H9 (cell line): ENCODE measurements at regions not wholly inside any gene's neighbourhood (a gene's known extent, or its start where the extent isn't known, plus 50 kb on each side); places are given as distances from the start of the nearest gene placed in this dataset.
"Not testable (repeated sequence)": the region's sequence is repeated elsewhere in the genome, so short reads cannot be mapped to it uniquely, and the experiment has no call there.

Experiments
- DNase-seq: peaks from one replicate; pipeline ENCODE4 v3.0.0-alpha.2; 2017
- H2AFZ ChIP-seq: one replicate; pipeline ENCODE4 v1.6.1; 2013; ENCODE audit warnings: mild to moderate bottlenecking, low read length, control low read depth, moderate library complexity
- H2AK5ac ChIP-seq: 2 replicates; pipeline ENCODE4 v1.6.1; 2013; ENCODE audit warnings: low read length, control low read depth, mixed read lengths; ENCODE audit not compliant: insufficient read length
- H2BK120ac ChIP-seq: one replicate; pipeline ENCODE4 v1.6.1; 2013; ENCODE audit warnings: low read depth, mild to moderate bottlenecking, low read length, control low read depth, inconsistent platforms; ENCODE audit not compliant: poor library complexity, severe bottlenecking
- H2BK12ac ChIP-seq: 2 replicates; pipeline ENCODE4 v1.6.1; 2013; ENCODE audit warnings: low read length, control low read depth, mixed read lengths, low read depth; ENCODE audit not compliant: insufficient read length
- H2BK15ac ChIP-seq: 2 replicates; pipeline ENCODE4 v1.6.1; 2013; ENCODE audit warnings: low read depth, low read length, control low read depth
- H2BK20ac ChIP-seq: one replicate; pipeline ENCODE4 v1.6.1; 2013; ENCODE audit warnings: low read depth, mild to moderate bottlenecking, low read length, control low read depth, inconsistent platforms; ENCODE audit not compliant: poor library complexity, severe bottlenecking
- H2BK5ac ChIP-seq: 2 replicates; pipeline ENCODE4 v1.6.1; 2013; ENCODE audit warnings: low read length, control low read depth, mixed read lengths; ENCODE audit not compliant: insufficient read length
- H3K14ac ChIP-seq: 2 replicates; pipeline ENCODE4 v1.6.1; 2013; ENCODE audit warnings: low read length, control low read depth; ENCODE audit not compliant: insufficient read depth
- H3K18ac ChIP-seq: 2 replicates; pipeline ENCODE4 v1.6.1; 2013; ENCODE audit warnings: low read depth, mild to moderate bottlenecking, mixed read lengths, low read length, control low read depth; ENCODE audit not compliant: insufficient read length
- H3K23ac ChIP-seq: 2 replicates; pipeline ENCODE4 v1.6.1; 2013; ENCODE audit warnings: low read length, control low read depth, mixed read lengths, low read depth; ENCODE audit not compliant: insufficient read length
- H3K23me2 ChIP-seq: 2 replicates; pipeline ENCODE4 v1.6.1; 2013; ENCODE audit warnings: low read depth, mild to moderate bottlenecking, mixed read lengths, low read length, control low read depth; ENCODE audit not compliant: insufficient read length, poor library complexity, severe bottlenecking
- H3K27ac ChIP-seq: 2 replicates; pipeline ENCODE4 v1.5.1; 2013; ENCODE audit warnings: low read length, control low read depth, mixed read lengths, low read depth; ENCODE audit not compliant: insufficient read length
- H3K27me3 ChIP-seq: 2 replicates; pipeline ENCODE4 v1.6.1; 2013; ENCODE audit warnings: low read length, control low read depth, inconsistent platforms; ENCODE audit not compliant: insufficient read depth
- H3K4ac ChIP-seq: 2 replicates; pipeline ENCODE4 v1.6.1; 2013; ENCODE audit warnings: low read depth, mild to moderate bottlenecking, control low read depth, inconsistent platforms, low read length, moderate library complexity
- H3K4me1 ChIP-seq: 2 replicates; pipeline ENCODE4 v1.6.1; 2013; ENCODE audit warnings: low read length, control low read depth, inconsistent platforms; ENCODE audit not compliant: insufficient read depth
- H3K4me2 ChIP-seq: 2 replicates; pipeline ENCODE4 v1.6.1; 2013; ENCODE audit warnings: low read length, control low read depth, mixed read lengths; ENCODE audit not compliant: insufficient read length, insufficient read depth
- H3K56ac ChIP-seq: 2 replicates; pipeline ENCODE4 v1.6.1; 2013; ENCODE audit warnings: low read depth, mild to moderate bottlenecking, mixed read lengths, low read length, control low read depth; ENCODE audit not compliant: insufficient read length
- H3K79me1 ChIP-seq: 2 replicates; pipeline ENCODE4 v1.6.1; 2013; ENCODE audit warnings: low read depth, mild to moderate bottlenecking, moderate library complexity, low read length, control low read depth, inconsistent platforms; ENCODE audit not compliant: insufficient read depth, poor library complexity, severe bottlenecking
- H3K79me2 ChIP-seq: 2 replicates; pipeline ENCODE4 v1.6.1; 2013; ENCODE audit warnings: low read length, control low read depth, inconsistent platforms; ENCODE audit not compliant: insufficient read depth
- H3K9ac ChIP-seq: 2 replicates; pipeline ENCODE4 v1.6.1; 2013; ENCODE audit warnings: low read length, control low read depth, mixed read lengths; ENCODE audit not compliant: insufficient read length; ENCODE audit errors: extremely low read depth
- H3K9me3 ChIP-seq: one replicate; pipeline ENCODE4 v1.6.1; 2013; ENCODE audit warnings: low read depth, low read length, inconsistent platforms; ENCODE audit not compliant: control insufficient read depth
- H3T11ph ChIP-seq: one replicate; pipeline ENCODE4 v1.6.1; 2013; ENCODE audit warnings: mild to moderate bottlenecking, low read length, control low read depth, inconsistent platforms
- H4K20me1 ChIP-seq: one replicate; pipeline ENCODE4 v1.6.1; 2013; ENCODE audit not compliant: control insufficient read depth, insufficient read length, insufficient read depth
- H4K5ac ChIP-seq: 2 replicates; pipeline ENCODE4 v1.6.1; 2013; ENCODE audit warnings: low read depth, mild to moderate bottlenecking, mixed read lengths, low read length, control low read depth; ENCODE audit not compliant: insufficient read length
- H4K8ac ChIP-seq: replicated peaks from 2 replicates; pipeline ENCODE4 v1.6.1; 2013; ENCODE audit warnings: low read length, control low read depth, mixed read lengths, low read depth; ENCODE audit not compliant: insufficient read length
- H4K91ac ChIP-seq: 2 replicates; pipeline ENCODE4 v1.6.1; 2013; ENCODE audit warnings: low read depth, mild to moderate bottlenecking, moderate library complexity, mixed read lengths, low read length, control low read depth; ENCODE audit not compliant: insufficient read length
- H3K27ac Mint-ChIP-seq, 3 experiments: 2 replicates in 2 of 3; 3 replicates in 1 of 3; pipeline ENCODE4 v1.8.0; 2020 to 2021; ENCODE audit warnings: mixed read lengths in 3 of 3, mild to moderate bottlenecking in 1 of 3, moderate library complexity in 1 of 3
- H3K27me3 Mint-ChIP-seq: 2 replicates; pipeline ENCODE4 v1.8.0; 2021; ENCODE audit warnings: low read depth, mild to moderate bottlenecking, moderate library complexity, mixed read lengths
- H3K36me3 Mint-ChIP-seq, 3 experiments: 2 replicates in 2 of 3; 3 replicates in 1 of 3; pipeline ENCODE4 v1.8.0; 2020 to 2021; ENCODE audit warnings: low read depth in 3 of 3, mixed read lengths in 3 of 3; ENCODE audit not compliant: insufficient read depth in 1 of 3
- H3K4me1 Mint-ChIP-seq, 2 experiments: 2 replicates each; pipeline ENCODE4 v1.8.0; 2020; ENCODE audit warnings: mixed read lengths in 2 of 2
- H3K4me3 Mint-ChIP-seq, 2 experiments: 2 replicates in 1 of 2; 3 replicates in 1 of 2; pipeline ENCODE4 v1.8.0; 2020 to 2021; ENCODE audit warnings: mild to moderate bottlenecking in 2 of 2, mixed read lengths in 2 of 2, moderate library complexity in 1 of 2
- H3K9me3 Mint-ChIP-seq, 2 experiments: 2 replicates in 1 of 2; 3 replicates in 1 of 2; pipeline ENCODE4 v1.8.0; 2020; ENCODE audit warnings: mild to moderate bottlenecking in 2 of 2, mixed read lengths in 2 of 2, moderate library complexity in 1 of 2
- WGBS: extraction: QIAGEN DNeasy Blood & Tissue Kit; methylation state at CpG from one replicate; pipeline ENCODE4 v1.1.7; 2013; ENCODE audit warnings: missing lambda C conversion rate, low lambda C conversion rate, mixed read lengths; ENCODE audit not compliant: insufficient read length; ENCODE audit errors: extremely low coverage; 5-methylcytosine and 5-hydroxymethylcytosine counted together

DNA sequence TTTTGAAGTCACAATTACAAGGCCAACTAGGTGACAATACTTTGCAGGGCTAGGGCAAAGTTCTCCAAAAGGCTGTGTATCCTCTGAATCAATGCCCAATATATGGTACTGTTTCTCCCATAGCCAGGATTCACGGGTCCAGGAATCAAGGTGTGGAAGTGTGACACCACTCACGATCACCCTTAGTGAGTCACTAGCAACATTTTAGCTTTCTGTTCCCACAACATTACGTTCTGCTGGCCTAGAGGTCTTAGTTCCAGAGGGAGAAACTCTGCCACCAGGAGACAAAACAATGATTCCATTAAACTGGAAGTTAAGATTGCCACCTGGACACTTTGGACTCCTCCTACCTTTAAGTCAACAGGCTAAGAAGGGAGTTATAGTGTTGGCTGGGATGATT lies 88.5 kb upstream of the RANBP6 start:
- peaks cover 12 to 18% of the 10 kb centered on the region in 2 experiments for H3K4me1 Mint-ChIP-seq
- H3K9me3 Mint-ChIP-seq, result not testable (repeated sequence)

DNA sequence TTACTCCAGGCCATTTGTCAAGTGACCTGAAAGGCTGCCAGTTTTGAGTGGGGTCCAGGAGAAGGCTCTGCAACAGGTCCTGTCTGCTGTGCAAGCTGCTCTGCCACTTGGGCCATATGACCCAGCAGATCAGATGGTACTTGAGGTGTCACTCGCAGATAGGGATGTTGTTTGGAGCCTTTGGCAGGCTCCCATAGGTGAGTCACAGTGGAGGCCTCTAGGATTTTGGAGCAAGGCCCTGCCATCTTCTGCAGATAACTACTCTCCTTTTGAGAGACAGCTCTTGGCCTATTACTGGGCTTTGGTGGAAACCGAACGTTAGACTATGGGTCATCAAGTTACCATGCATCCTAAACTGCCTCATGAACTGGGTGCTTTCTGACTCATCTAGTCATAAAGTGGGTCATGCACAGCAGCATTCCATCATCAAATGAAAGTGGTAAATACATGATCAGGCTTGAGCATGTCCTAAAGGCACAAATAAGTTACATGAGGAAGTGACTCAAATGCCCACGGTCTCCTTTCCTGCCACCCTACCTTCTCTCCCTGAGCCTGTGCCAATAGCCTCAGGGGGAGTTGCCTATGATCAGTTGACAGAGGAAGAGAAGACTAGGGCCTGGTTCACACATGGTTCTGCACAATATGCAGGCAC lies 87.0 kb upstream of the RANBP6 start:
- not testable (repeated sequence) for H2BK120ac ChIP-seq, H3K4me3 Mint-ChIP-seq, H3K36me3 Mint-ChIP-seq, H3K9ac ChIP-seq, H3K4ac ChIP-seq, H3K27ac Mint-ChIP-seq, H4K91ac ChIP-seq, H3K79me2 ChIP-seq, H3K27ac ChIP-seq, H3K4me2 ChIP-seq, H2BK5ac ChIP-seq, H3K18ac ChIP-seq, H4K20me1 ChIP-seq, H3T11ph ChIP-seq, H2AK5ac ChIP-seq, DNase-seq, H3K23me2 ChIP-seq, H3K27me3 ChIP-seq, H3K14ac ChIP-seq, H2BK12ac ChIP-seq, H3K56ac ChIP-seq, H3K23ac ChIP-seq, H3K27me3 Mint-ChIP-seq, H2AFZ ChIP-seq, H4K5ac ChIP-seq, H3K4me1 ChIP-seq, H3K79me1 ChIP-seq, H3K9me3 ChIP-seq, H4K8ac ChIP-seq, H2BK20ac ChIP-seq, H3K9me3 Mint-ChIP-seq, H2BK15ac ChIP-seq
- H3K4me1 Mint-ChIP-seq, result peaks cover 12 to 18% of the 10 kb centered on the region in 2 experiments
- no CpG with 5 or more reads among the region's 4 CpGs for WGBS

More for the DNA sequence above, 88.5 kb upstream of the RANBP6 start:
- not testable (repeated sequence) for H2AFZ ChIP-seq, H4K20me1 ChIP-seq, H3K4me1 ChIP-seq, H3K4me2 ChIP-seq, H3K18ac ChIP-seq, H3K36me3 Mint-ChIP-seq, DNase-seq, H3T11ph ChIP-seq, H2BK12ac ChIP-seq, H2BK20ac ChIP-seq, H3K27ac ChIP-seq, H3K4me3 Mint-ChIP-seq, H2BK5ac ChIP-seq, H3K9ac ChIP-seq, H2BK15ac ChIP-seq, H4K5ac ChIP-seq, H3K23ac ChIP-seq, H4K91ac ChIP-seq, H3K27me3 Mint-ChIP-seq, H2AK5ac ChIP-seq, H3K23me2 ChIP-seq, H3K79me2 ChIP-seq, H3K27ac Mint-ChIP-seq, H3K9me3 ChIP-seq, H3K4ac ChIP-seq, H4K8ac ChIP-seq, H3K27me3 ChIP-seq, H3K56ac ChIP-seq, H2BK120ac ChIP-seq, H3K14ac ChIP-seq, H3K79me1 ChIP-seq
- WGBS, result no CpG with 5 or more reads among the region's 3 CpGs
